NCI-H446 (cell line): ENCODE measurements at regions not wholly inside any gene's neighbourhood (a gene's known extent, or its start where the extent isn't known, plus 50 kb on each side); places are given as distances from the start of the nearest gene placed in this dataset.
"Not testable (repeated sequence)": the region's sequence is repeated elsewhere in the genome, so short reads cannot be mapped to it uniquely, and the experiment has no call there.

Source experiments
- DNase-seq, 2 experiments: peaks; one replicate each; lab custom pipeline; 2025; lab: John Stamatoyannopoulos, UW

GRCh38 chr4:16450724-16451123, 224.5 kb upstream of the TAPT1 start:
- no peak for DNase-seq

- no peak for DNase-seq
Observed at GRCh38 chr4:16450031-16450430, 223.8 kb upstream of the TAPT1 start.

- DNase-seq = no peak
Observed at GRCh38 chr4:16449406-16449805, 223.1 kb upstream of the TAPT1 start.

GRCh38 chr4:16448241-16448840, 222.1 kb upstream of the TAPT1 start:
- no peak for DNase-seq

- peak in 1 of 2 experiments; percentile 17 for DNase-seq
Observed at GRCh38 chr4:16443504-16444088, 217.3 kb upstream of the TAPT1 start.

GRCh38 chr4:16442296-16442695, 216.0 kb upstream of the TAPT1 start:
- no peak for DNase-seq

GRCh38 chr4:16439768-16440167, 213.5 kb upstream of the TAPT1 start:
- no peak for DNase-seq

GRCh38 chr4:16438986-16439385, 212.7 kb upstream of the TAPT1 start:
- DNase-seq = no peak

GRCh38 chr4:16437836-16438235, 211.6 kb upstream of the TAPT1 start:
- DNase-seq = no peak

- no peak for DNase-seq
Observed at GRCh38 chr4:16431866-16432265, 205.6 kb upstream of the TAPT1 start.

- DNase-seq = no peak
Observed at GRCh38 chr4:16418814-16419213, 192.5 kb upstream of the TAPT1 start.

- no peak for DNase-seq
Observed at GRCh38 chr4:16417198-16417597, 190.9 kb upstream of the TAPT1 start.

- no peak for DNase-seq
Observed at GRCh38 chr4:16416601-16417000, 190.3 kb upstream of the TAPT1 start.

- DNase-seq = no peak
Observed at GRCh38 chr4:16415751-16416150, 189.5 kb upstream of the TAPT1 start.

GRCh38 chr4:16413814-16414555, 187.7 kb upstream of the TAPT1 start:
- no peak for DNase-seq

- no peak for DNase-seq
Observed at GRCh38 chr4:16411501-16412085, 185.3 kb upstream of the TAPT1 start.

GRCh38 chr4:16393216-16393615, 166.9 kb upstream of the TAPT1 start:
- DNase-seq = not testable (repeated sequence)

- no peak for DNase-seq
Observed at GRCh38 chr4:16391196-16391595, 164.9 kb upstream of the TAPT1 start.

- no peak for DNase-seq
Observed at GRCh38 chr4:16387448-16387847, 161.2 kb upstream of the TAPT1 start.

- DNase-seq = no peak
Observed at GRCh38 chr4:16386711-16387320, 160.5 kb upstream of the TAPT1 start.

GRCh38 chr4:16384576-16384975, 158.3 kb upstream of the TAPT1 start:
- DNase-seq = no peak

- DNase-seq = no peak
Observed at GRCh38 chr4:16382571-16382970, 156.3 kb upstream of the TAPT1 start.

- no peak for DNase-seq
Observed at GRCh38 chr4:16377887-16378286, 151.6 kb upstream of the TAPT1 start.
